ENCODE measurements at regions not wholly inside any gene's neighbourhood (a gene's known extent, or its start where the extent isn't known, plus 50 kb on each side); places are given as distances from the start of the nearest gene placed in this dataset.

- DNase-seq = no peak
These were observed 213.4 kb upstream of the SEMA6D start for GRCh38 chr15:47503876-47504275.

GRCh38 chr15:47504624-47505256, 212.6 kb upstream of the SEMA6D start:
- DNase-seq = no peak

- no peak for DNase-seq
These were observed 211.5 kb upstream of the SEMA6D start for GRCh38 chr15:47505712-47506328.

GRCh38 chr15:47506329-47507100, 210.8 kb upstream of the SEMA6D start:
- DNase-seq = no peak

- no peak for DNase-seq
These were observed 209.9 kb upstream of the SEMA6D start for GRCh38 chr15:47507221-47507985.

- no peak for DNase-seq
These were observed 206.0 kb upstream of the SEMA6D start for GRCh38 chr15:47511261-47511660.

- DNase-seq = no peak
These were observed 203.8 kb upstream of the SEMA6D start for GRCh38 chr15:47513471-47513870.

GRCh38 chr15:47514200-47514652, 203.1 kb upstream of the SEMA6D start:
- no peak for DNase-seq

GRCh38 chr15:47516558-47516957, 200.7 kb upstream of the SEMA6D start:
- no peak for DNase-seq

- DNase-seq = no peak
These were observed 200.3 kb upstream of the SEMA6D start for GRCh38 chr15:47516972-47517371.

- no peak for DNase-seq
These were observed 199.6 kb upstream of the SEMA6D start for GRCh38 chr15:47517737-47518136.

- DNase-seq = no peak
These were observed 193.4 kb upstream of the SEMA6D start for GRCh38 chr15:47523681-47524475.

- no peak for DNase-seq
These were observed 188.1 kb upstream of the SEMA6D start for GRCh38 chr15:47529241-47529640.

- no peak for DNase-seq
These were observed 182.6 kb upstream of the SEMA6D start for GRCh38 chr15:47534673-47535072.

- DNase-seq = no peak
These were observed 175.7 kb upstream of the SEMA6D start for GRCh38 chr15:47541562-47541961.

GRCh38 chr15:47542312-47542989, 174.9 kb upstream of the SEMA6D start:
- no peak for DNase-seq

- DNase-seq = no peak
These were observed 169.1 kb upstream of the SEMA6D start for GRCh38 chr15:47548231-47548630.

- no peak for DNase-seq
These were observed 168.3 kb upstream of the SEMA6D start for GRCh38 chr15:47548986-47549385.

- DNase-seq = no peak
These were observed 166.2 kb upstream of the SEMA6D start for GRCh38 chr15:47551079-47551478.

- no peak for DNase-seq
These were observed 165.8 kb upstream of the SEMA6D start for GRCh38 chr15:47551546-47551945.

GRCh38 chr15:47552978-47553608, 164.2 kb upstream of the SEMA6D start:
- DNase-seq = no peak

Measured in CD4-positive, alpha-beta T cell treated with Interleukin-15 for 1 hour (primary cell).